ENCODE measurements at regions not wholly inside any gene's neighbourhood (a gene's known extent, or its start where the extent isn't known, plus 50 kb on each side); places are given as distances from the start of the nearest gene placed in this dataset.

DNA sequence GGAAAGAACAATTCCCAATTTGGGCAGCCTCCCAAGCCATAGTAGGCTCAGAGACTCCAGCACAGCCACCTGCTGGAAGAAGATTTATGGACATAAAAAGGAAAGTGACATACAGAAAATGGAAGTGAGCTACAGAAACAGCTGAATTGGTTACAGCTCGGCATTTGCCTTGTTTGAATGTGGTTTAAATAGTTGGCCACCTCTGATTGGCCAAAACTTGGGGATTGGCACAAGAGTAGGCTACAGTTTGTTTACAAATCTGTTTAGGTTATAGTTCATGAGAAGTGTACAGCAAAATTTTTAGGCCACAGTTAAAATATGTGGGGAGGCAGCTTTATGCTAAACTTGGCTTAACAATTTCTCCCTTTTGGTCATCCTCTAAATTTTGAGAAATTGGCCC lies 150.4 kb downstream of the MAGEC1 start:
- H3K36me3 ChIP-seq (ENCODE audit: low read depth): no peaks in the 10 kb centered on the region
- intact Hi-C loops (cut with micrococcal nuclease; ENCODE audit: unreplicated experiment): no loop called here
- H3K79me2 ChIP-seq (ENCODE audit: low read depth): no peaks in the 10 kb centered on the region
- H3K4me1 ChIP-seq (replicated peaks; ENCODE audit: insufficient read depth): no peaks in the 10 kb centered on the region
- ChIA-PET POLR2A (ENCODE audit: unreplicated experiment) (no interaction called here), CTCF (no interaction called here)
- no peaks in the 10 kb centered on the region for H3K27me3 ChIP-seq (ENCODE audit: insufficient read depth, low read depth)
- H3K4me3 ChIP-seq: no peak overlapping the region
- no peaks in the 10 kb centered on the region for H3K9me2 ChIP-seq (ENCODE audit: insufficient read depth)
- DNase-seq: no peak
- H3K9me3 ChIP-seq (ENCODE audit: insufficient read depth, low read depth): no peaks in the 10 kb centered on the region
- H2AFZ ChIP-seq: no peak overlapping the region
- no TSS peak for BruUV-seq (replicated peaks)
- TF ChIP-seq EZH2 (IDR thresholded peaks at IDR 0.05; ENCODE audit: low read depth): no peak
- TF ChIP-seq, protein P1, sequence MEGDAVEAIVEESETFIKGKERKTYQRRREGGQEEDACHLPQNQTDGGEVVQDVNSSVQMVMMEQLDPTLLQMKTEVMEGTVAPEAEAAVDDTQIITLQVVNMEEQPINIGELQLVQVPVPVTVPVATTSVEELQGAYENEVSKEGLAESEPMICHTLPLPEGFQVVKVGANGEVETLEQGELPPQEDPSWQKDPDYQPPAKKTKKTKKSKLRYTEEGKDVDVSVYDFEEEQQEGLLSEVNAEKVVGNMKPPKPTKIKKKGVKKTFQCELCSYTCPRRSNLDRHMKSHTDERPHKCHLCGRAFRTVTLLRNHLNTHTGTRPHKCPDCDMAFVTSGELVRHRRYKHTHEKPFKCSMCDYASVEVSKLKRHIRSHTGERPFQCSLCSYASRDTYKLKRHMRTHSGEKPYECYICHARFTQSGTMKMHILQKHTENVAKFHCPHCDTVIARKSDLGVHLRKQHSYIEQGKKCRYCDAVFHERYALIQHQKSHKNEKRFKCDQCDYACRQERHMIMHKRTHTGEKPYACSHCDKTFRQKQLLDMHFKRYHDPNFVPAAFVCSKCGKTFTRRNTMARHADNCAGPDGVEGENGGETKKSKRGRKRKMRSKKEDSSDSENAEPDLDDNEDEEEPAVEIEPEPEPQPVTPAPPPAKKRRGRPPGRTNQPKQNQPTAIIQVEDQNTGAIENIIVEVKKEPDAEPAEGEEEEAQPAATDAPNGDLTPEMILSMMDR (conservative IDR thresholded peaks at IDR 0.05): no peak
- no peak overlapping the region for H3K27ac ChIP-seq
- H4K20me1 ChIP-seq (ENCODE audit: insufficient read depth): no peaks in the 10 kb centered on the region
- no peak overlapping the region for H3K4me2 ChIP-seq
- no peaks in the 10 kb centered on the region; the same call in 1 of the 2 replicates for H3F3A ChIP-seq (ENCODE audit: insufficient read depth, low read depth)

DNA sequence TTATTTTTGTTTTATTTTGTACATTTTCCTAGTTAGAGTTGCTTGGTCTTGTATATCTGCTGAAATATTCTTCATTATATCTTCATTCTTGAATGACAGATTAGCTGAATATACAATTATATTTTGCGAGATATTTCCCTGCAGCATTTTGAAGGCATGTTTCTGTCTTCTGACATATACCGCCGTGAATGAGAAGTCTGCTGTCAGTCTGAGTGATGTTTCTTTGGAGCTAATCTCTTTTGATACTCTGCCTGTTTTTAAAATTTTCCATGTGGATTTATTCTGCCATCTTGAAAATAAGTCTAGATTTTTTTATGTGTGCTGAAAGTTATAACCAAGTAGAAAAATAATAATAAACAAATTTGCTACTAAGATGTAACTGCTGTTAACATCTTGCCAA lies 148.5 kb downstream of the MAGEC1 start:
- Histone ChIP-seq H3K9me3 (ENCODE audit: insufficient read depth, low read depth) (no peaks in the 10 kb centered on the region), H3K4me2 (no peak overlapping the region), H3K27me3 (ENCODE audit: insufficient read depth, low read depth) (no peaks in the 10 kb centered on the region), H3F3A (ENCODE audit: insufficient read depth, low read depth) (no peaks in the 10 kb centered on the region; the same call in 1 of the 2 replicates), H3K4me3 (no peak overlapping the region), H3K9me2 (ENCODE audit: insufficient read depth) (no peaks in the 10 kb centered on the region; the same call in 1 of the 2 replicates), H3K4me1 (replicated peaks; ENCODE audit: insufficient read depth) (no peaks in the 10 kb centered on the region), H4K20me1 (ENCODE audit: insufficient read depth) (no peaks in the 10 kb centered on the region), H3K36me3 (ENCODE audit: low read depth) (no peaks in the 10 kb centered on the region), H3K27ac (no peak overlapping the region), H3K79me2 (ENCODE audit: low read depth) (no peaks in the 10 kb centered on the region), H2AFZ (no peak overlapping the region)
- no peak for DNase-seq
- no peak for TF ChIP-seq EZH2 (IDR thresholded peaks at IDR 0.05; ENCODE audit: low read depth)
- TF ChIP-seq, protein P1 (conservative IDR thresholded peaks at IDR 0.05): no peak
- intact Hi-C loops (cut with micrococcal nuclease; ENCODE audit: unreplicated experiment): no loop called here
- BruUV-seq (replicated peaks): no TSS peak
- ChIA-PET POLR2A (ENCODE audit: unreplicated experiment) (no interaction called here), CTCF (no interaction called here)

DNA sequence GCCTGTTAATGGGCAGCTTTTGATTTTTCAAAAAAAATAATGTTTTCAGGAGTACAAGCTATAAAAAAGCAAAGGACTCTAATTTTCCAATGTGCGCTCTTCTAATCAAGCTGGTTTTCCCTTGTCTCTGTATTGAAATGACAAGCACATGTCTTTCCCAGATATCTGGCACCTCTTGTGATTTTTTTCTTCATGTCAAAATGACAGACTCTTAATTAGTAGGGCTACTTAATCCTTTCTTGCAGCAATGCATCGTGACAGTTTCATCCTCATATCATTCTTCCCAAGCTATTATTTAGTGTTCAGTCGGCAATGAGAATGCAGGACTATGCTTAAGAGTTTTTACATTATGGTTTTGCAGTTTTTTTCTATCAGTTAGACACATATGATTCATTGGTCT lies 139.5 kb downstream of the MAGEC1 start:
- intact Hi-C loops (cut with micrococcal nuclease; ENCODE audit: unreplicated experiment): no loop called here
- CTCF ChIA-PET: no interaction called here
- no TSS peak for BruUV-seq (replicated peaks)

More for the DNA sequence above, 139.5 kb downstream of the MAGEC1 start:
- Histone ChIP-seq H3K27ac (no peak overlapping the region), H3K36me3 (ENCODE audit: low read depth) (no peaks in the 10 kb centered on the region), H3F3A (ENCODE audit: insufficient read depth, low read depth) (no peaks in the 10 kb centered on the region), H3K9me3 (ENCODE audit: insufficient read depth, low read depth) (no peaks in the 10 kb centered on the region), H3K4me1 (replicated peaks; ENCODE audit: insufficient read depth) (no peaks in the 10 kb centered on the region), H3K9me2 (ENCODE audit: insufficient read depth) (peaks cover 3% of the 10 kb centered on the region; the same call in 1 of the 2 replicates), H4K20me1 (ENCODE audit: insufficient read depth) (no peaks in the 10 kb centered on the region), H3K27me3 (ENCODE audit: insufficient read depth, low read depth) (no peaks in the 10 kb centered on the region), H2AFZ (no peak overlapping the region), H3K4me2 (no peak overlapping the region), H3K4me3 (no peak overlapping the region), H3K79me2 (ENCODE audit: low read depth) (no peaks in the 10 kb centered on the region)
- POLR2A ChIA-PET (ENCODE audit: unreplicated experiment): no interaction called here
- no peak for DNase-seq
- no peak for TF ChIP-seq EZH2 (IDR thresholded peaks at IDR 0.05; ENCODE audit: low read depth)
- TF ChIP-seq, protein P1 (conservative IDR thresholded peaks at IDR 0.05): no peak

Data from PC-9 (cell line).